Panc1 (cell line): ENCODE measurements at regions not wholly inside any gene's neighbourhood (a gene's known extent, or its start where the extent isn't known, plus 50 kb on each side); places are given as distances from the start of the nearest gene placed in this dataset.
A peak's percentile ranks its signal among the peaks of the same experiment; 100 is the strongest.

Source experiments
- ATAC-seq: fragments of 200-7000 bp; cut with Tn5 transposase; 2 replicates; pipeline ENCODE4 v1.9.1; 2020; ENCODE audit warnings: mild to moderate bottlenecking, moderate library complexity
- BruUV-seq: library from RNA; stranded (reverse); fragments of 400-500 nt; replicated peaks from 2 replicates; lab custom pipeline; 2021; lab: Mats Ljungman, UMichigan
- CTCF ChIA-PET: fragments of 300-600 bp; sonication (Branson Sonifier 250); formaldehyde crosslinking; loops from one replicate; lab custom pipeline; 2022; ENCODE audit warnings: antibody characterized with exemption; lab: Charles Lee
- POLR2A ChIA-PET: fragments of 300-600 bp; sonication (Branson Sonifier 250); formaldehyde crosslinking; loops from one replicate; lab custom pipeline; 2022; ENCODE audit warnings: antibody characterized with exemption; lab: Charles Lee
- DNase-seq: peaks from one replicate; pipeline ENCODE4 v3.0.0-alpha.2; 2010; ENCODE audit warnings: low read depth, low spot score
- H3K27ac ChIP-seq: 2 replicates; pipeline ENCODE4 v1.5.1; 2011; ENCODE audit warnings: mild to moderate bottlenecking, low read length, inconsistent platforms
- H3K27me3 ChIP-seq: fragments of 200-500 bp; sonication (Bioruptor generic); 2 replicates; pipeline ENCODE4 v1.6.0; 2014; ENCODE audit warnings: low read length, inconsistent platforms; ENCODE audit not compliant: control insufficient read depth, insufficient read depth
- H3K36me3 ChIP-seq: fragments of 200-500 bp; sonication (Bioruptor generic); 2 replicates; pipeline ENCODE4 v1.5.1; 2014; ENCODE audit warnings: inconsistent platforms, mild to moderate bottlenecking, low read length, moderate library complexity; ENCODE audit not compliant: control insufficient read depth, insufficient read depth
- H3K4me1 ChIP-seq: 2 replicates; pipeline ENCODE4 v1.5.1; 2011; ENCODE audit warnings: inconsistent platforms, mild to moderate bottlenecking, low read length, moderate library complexity; ENCODE audit not compliant: control insufficient read depth, insufficient read depth
- H3K4me3 ChIP-seq, 2 experiments: 2 replicates each; pipeline ENCODE4 v1.5.1; 2011 to 2012; ENCODE audit warnings: low read depth in 2 of 2, low read length in 2 of 2, mild to moderate bottlenecking in 2 of 2, inconsistent platforms in 1 of 2, moderate library complexity in 1 of 2
- H3K9me3 ChIP-seq: fragments of 200-500 bp; sonication (Bioruptor generic); 2 replicates; pipeline ENCODE4 v1.5.1; 2014; ENCODE audit warnings: low read depth, mild to moderate bottlenecking, inconsistent platforms, low read length, moderate library complexity; ENCODE audit not compliant: control insufficient read depth, insufficient read depth
- POLR2AphosphoS5 ChIP-seq: IDR thresholded peaks from 2 replicates; pipeline ENCODE4 v1.6.1; 2012; ENCODE audit warnings: mild to moderate bottlenecking, low read depth, low read length, moderate library complexity
- SIN3A ChIP-seq: IDR thresholded peaks from 2 replicates; pipeline ENCODE4 v1.6.1; 2012; ENCODE audit warnings: low read depth, mild to moderate bottlenecking, low read length, moderate library complexity, borderline replicate concordance; ENCODE audit not compliant: insufficient read depth
- TCF7L2 ChIP-seq: IDR thresholded peaks from 2 replicates; pipeline ENCODE4 v1.6.1; 2011; ENCODE audit warnings: mild to moderate bottlenecking, low read depth, low read length, inconsistent platforms
- in situ Hi-C: cut with HindIII; loops from 2 replicates; pipeline ENCODE4 v1.10.0; 2016; ENCODE audit warnings: low sequenced_read_pairs, low pct_unique_long_range_greater_than_20kb
- intact Hi-C: fragments of 100-400 bp; cut with micrococcal nuclease; formaldehyde crosslinking; loops from one replicate; pipeline ENCODE4 v1.10.0; 2022; ENCODE audit not compliant: unreplicated experiment
- TF ChIP-seq, protein P1 (sequence below): fragments of 450-650 bp; IDR thresholded peaks from 2 replicates; pipeline ENCODE4 v1.5.1; 2017; ENCODE audit warnings: mild to moderate bottlenecking
- TF ChIP-seq, protein P2 (sequence below), 2 experiments: IDR thresholded peaks; 2 replicates each; pipeline ENCODE4 v1.6.1; 2011 to 2012; ENCODE audit warnings: low read depth in 2 of 2, control low read depth in 1 of 2, low read length in 1 of 2, mild to moderate bottlenecking in 1 of 2, moderate library complexity in 1 of 2; ENCODE audit not compliant: insufficient read depth in 1 of 2

DNA sequence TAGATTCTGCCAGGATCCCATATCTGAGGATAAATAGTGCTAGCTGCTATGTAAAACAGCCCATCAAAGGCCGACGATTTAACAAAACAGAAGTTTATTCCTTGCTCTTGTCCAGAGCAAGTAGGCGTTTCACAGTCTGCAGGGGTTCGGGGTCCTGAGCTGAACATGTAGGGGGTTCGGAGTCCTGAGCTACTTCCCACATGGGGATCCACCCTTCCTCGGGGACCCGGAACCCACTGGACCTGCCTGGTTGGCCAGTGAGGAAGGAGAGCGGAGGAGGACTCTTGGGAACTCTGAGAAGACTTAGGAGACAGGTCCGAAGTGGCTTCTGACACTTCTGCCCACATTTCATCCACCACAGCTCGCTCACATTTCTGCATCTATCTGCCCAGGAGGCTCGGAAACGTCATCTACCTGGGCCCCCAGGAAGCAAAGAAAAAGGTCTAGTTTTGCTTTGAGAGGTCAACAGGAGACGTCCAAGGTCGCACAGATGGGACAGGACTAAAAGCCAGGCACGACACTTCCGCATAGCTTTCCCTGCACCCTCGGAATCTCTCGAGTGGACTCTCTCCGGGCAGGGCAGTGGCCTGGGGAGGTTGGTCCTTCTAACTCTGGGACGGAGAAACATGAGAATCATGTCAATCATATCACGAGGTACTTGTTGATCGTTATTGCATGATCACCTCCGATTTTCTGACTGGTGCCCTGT, 86.4 kb downstream of the MICALL2 start:
- ChIA-PET POLR2A (interaction anchor here (0.7 kb wide), 1 partner anchor 36 kb away, joined by 9 read pairs; no protein-coding TSS in a partner anchor), CTCF (interaction anchor here (0.7 kb wide), 1 partner anchor 204 kb away, joined by 5 read pairs; no protein-coding TSS in a partner anchor)
- in situ Hi-C loops (no loop called here), intact Hi-C loops (loop anchor here (10.0 kb wide), 1 partner anchor 148 kb away; no protein-coding TSS in a partner anchor)
- BruUV-seq, result no TSS peak
- no peak for ATAC-seq
- Histone ChIP-seq H3K27ac (no peak overlapping the region), H3K4me1 (peaks cover 11% of the 10 kb centered on the region), H3K9me3 (no peaks in the 10 kb centered on the region), H3K27me3 (no peaks in the 10 kb centered on the region), H3K36me3 (no peaks in the 10 kb centered on the region), H3K4me3 (no peak overlapping the region)
- TF ChIP-seq POLR2AphosphoS5, result no peak
- DNase-seq, result no peak

DNA sequence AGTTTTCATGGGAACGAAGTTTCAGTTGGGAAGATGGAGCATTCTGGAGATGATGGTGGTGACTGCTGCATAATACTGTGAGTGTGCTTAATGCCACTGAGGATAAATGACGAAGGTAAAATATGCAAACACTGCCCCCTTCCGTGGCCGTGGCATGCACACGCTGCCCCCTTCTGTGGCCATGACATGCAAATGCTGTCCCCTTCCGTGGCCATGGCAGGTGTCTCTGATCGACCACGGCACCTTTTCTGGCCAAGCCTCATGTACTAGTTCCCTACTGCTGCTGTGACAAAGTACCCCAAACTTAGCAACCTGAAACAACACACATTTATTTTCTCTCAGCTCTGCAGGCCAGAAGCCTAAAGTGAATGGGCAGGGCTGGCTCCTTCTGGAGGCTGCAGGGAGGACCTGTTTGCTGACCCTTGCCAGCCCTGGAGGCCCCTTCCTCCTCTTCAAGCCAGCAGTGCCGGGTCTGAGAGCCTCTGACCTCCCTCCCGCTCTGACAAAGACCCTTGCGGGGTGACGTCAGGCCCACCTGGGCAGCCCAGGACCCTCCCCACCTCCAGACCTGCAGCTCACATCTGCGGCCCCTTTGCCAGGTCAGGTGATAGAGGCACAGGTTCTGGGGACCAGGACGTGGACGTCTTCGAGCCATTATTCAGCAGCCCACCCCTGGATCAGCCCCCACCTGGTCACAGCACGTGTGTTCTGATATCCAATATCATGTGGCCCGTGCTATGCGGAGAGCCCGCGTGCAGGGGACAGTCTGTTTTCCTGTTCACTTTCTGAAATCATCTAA, 82.0 kb downstream of the MICALL2 start:
- no peaks in the 10 kb centered on the region for H3K4me1 ChIP-seq
- peak; percentile 82 for ATAC-seq
- ChIA-PET CTCF (no interaction called here), POLR2A (no interaction called here)
- H3K9me3 ChIP-seq, result no peaks in the 10 kb centered on the region
- intact Hi-C loops (loop anchor here (10.0 kb wide), 1 partner anchor 153 kb away; no protein-coding TSS in a partner anchor), in situ Hi-C loops (no loop called here)
- H3K27me3 ChIP-seq, result no peaks in the 10 kb centered on the region
- no peak overlapping the region for H3K27ac ChIP-seq
- H3K36me3 ChIP-seq, result no peaks in the 10 kb centered on the region
- no peak overlapping the region for H3K4me3 ChIP-seq
- BruUV-seq, result no TSS peak
- TF ChIP-seq, protein P1, sequence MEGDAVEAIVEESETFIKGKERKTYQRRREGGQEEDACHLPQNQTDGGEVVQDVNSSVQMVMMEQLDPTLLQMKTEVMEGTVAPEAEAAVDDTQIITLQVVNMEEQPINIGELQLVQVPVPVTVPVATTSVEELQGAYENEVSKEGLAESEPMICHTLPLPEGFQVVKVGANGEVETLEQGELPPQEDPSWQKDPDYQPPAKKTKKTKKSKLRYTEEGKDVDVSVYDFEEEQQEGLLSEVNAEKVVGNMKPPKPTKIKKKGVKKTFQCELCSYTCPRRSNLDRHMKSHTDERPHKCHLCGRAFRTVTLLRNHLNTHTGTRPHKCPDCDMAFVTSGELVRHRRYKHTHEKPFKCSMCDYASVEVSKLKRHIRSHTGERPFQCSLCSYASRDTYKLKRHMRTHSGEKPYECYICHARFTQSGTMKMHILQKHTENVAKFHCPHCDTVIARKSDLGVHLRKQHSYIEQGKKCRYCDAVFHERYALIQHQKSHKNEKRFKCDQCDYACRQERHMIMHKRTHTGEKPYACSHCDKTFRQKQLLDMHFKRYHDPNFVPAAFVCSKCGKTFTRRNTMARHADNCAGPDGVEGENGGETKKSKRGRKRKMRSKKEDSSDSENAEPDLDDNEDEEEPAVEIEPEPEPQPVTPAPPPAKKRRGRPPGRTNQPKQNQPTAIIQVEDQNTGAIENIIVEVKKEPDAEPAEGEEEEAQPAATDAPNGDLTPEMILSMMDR, result no peak; the same call in 1 of the 2 replicates
- TF ChIP-seq SIN3A, result no peak
- TF ChIP-seq, protein P2, sequence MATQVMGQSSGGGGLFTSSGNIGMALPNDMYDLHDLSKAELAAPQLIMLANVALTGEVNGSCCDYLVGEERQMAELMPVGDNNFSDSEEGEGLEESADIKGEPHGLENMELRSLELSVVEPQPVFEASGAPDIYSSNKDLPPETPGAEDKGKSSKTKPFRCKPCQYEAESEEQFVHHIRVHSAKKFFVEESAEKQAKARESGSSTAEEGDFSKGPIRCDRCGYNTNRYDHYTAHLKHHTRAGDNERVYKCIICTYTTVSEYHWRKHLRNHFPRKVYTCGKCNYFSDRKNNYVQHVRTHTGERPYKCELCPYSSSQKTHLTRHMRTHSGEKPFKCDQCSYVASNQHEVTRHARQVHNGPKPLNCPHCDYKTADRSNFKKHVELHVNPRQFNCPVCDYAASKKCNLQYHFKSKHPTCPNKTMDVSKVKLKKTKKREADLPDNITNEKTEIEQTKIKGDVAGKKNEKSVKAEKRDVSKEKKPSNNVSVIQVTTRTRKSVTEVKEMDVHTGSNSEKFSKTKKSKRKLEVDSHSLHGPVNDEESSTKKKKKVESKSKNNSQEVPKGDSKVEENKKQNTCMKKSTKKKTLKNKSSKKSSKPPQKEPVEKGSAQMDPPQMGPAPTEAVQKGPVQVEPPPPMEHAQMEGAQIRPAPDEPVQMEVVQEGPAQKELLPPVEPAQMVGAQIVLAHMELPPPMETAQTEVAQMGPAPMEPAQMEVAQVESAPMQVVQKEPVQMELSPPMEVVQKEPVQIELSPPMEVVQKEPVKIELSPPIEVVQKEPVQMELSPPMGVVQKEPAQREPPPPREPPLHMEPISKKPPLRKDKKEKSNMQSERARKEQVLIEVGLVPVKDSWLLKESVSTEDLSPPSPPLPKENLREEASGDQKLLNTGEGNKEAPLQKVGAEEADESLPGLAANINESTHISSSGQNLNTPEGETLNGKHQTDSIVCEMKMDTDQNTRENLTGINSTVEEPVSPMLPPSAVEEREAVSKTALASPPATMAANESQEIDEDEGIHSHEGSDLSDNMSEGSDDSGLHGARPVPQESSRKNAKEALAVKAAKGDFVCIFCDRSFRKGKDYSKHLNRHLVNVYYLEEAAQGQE (IDR thresholded peaks at IDR 0.05; ENCODE audit: insufficient read depth in 1 of 2, low read depth in 2 of 2, low read length in 1 of 2), result no peak
- TF ChIP-seq TCF7L2, result no peak
- TF ChIP-seq POLR2AphosphoS5, result no peak
- peak; percentile 17 for DNase-seq
